ACC112 (cell line): ENCODE measurements at regions not wholly inside any gene's neighbourhood (a gene's known extent, or its start where the extent isn't known, plus 50 kb on each side); places are given as distances from the start of the nearest gene placed in this dataset.

ENCODE experiments used
- H2AFZ ChIP-seq: fragments of 200-600 bp; sonication (generic); one replicate; pipeline ENCODE4 v1.6.0; 2017; ENCODE audit warnings: antibody characterized with exemption, low read length; ENCODE audit not compliant: unreplicated experiment
- H3K27ac ChIP-seq: fragments of 200-600 bp; sonication (generic); 2 replicates; pipeline ENCODE4 v1.5.1; 2014; ENCODE audit warnings: low read depth, mild to moderate bottlenecking, antibody characterized with exemption, low read length, moderate library complexity
- H3K27me3 ChIP-seq: fragments of 200-600 bp; sonication (generic); 2 replicates; pipeline ENCODE4 v1.6.1; 2014; ENCODE audit warnings: mild to moderate bottlenecking, antibody characterized with exemption, low read length, moderate library complexity, mixed read lengths; ENCODE audit not compliant: insufficient read depth
- H3K36me3 ChIP-seq: fragments of 200-600 bp; sonication (generic); 2 replicates; pipeline ENCODE4 v1.6.1; 2016; ENCODE audit warnings: mild to moderate bottlenecking, antibody characterized with exemption, low read length, moderate library complexity, mixed read lengths; ENCODE audit not compliant: insufficient read depth
- H3K4me1 ChIP-seq: fragments of 200-600 bp; sonication (generic); one replicate; pipeline ENCODE4 v1.6.1; 2016; ENCODE audit warnings: low read length, mixed read lengths; ENCODE audit not compliant: insufficient read depth, unreplicated experiment, control insufficient read depth
- H3K4me3 ChIP-seq: fragments of 200-600 bp; sonication (generic); 2 replicates; pipeline ENCODE4 v1.5.1; 2014; ENCODE audit warnings: mild to moderate bottlenecking, low read depth, low read length
- H3K79me2 ChIP-seq: fragments of 200-600 bp; sonication (generic); one replicate; pipeline ENCODE4 v1.6.0; 2016; ENCODE audit warnings: low read length; ENCODE audit not compliant: control insufficient read depth, unreplicated experiment, insufficient read depth

- no peak overlapping the region for H3K4me3 ChIP-seq
- no peaks in the 10 kb centered on the region for H3K27me3 ChIP-seq
- H2AFZ ChIP-seq: no peak overlapping the region
- no peak overlapping the region for H3K27ac ChIP-seq
- no peaks in the 10 kb centered on the region for H3K36me3 ChIP-seq
- no peaks in the 10 kb centered on the region for H3K79me2 ChIP-seq
- peaks cover 2% of the 10 kb centered on the region for H3K4me1 ChIP-seq
Measured at GRCh38 chr2:23268467-23269263, 116.3 kb upstream of the KLHL29 start.

GRCh38 chr2:23269747-23270146 is 115.2 kb upstream of the KLHL29 start:
- H3K4me3 ChIP-seq: no peak overlapping the region
- H3K27ac ChIP-seq: no peak overlapping the region
- H2AFZ ChIP-seq: no peak overlapping the region
- peaks cover 6% of the 10 kb centered on the region for H3K4me1 ChIP-seq
- no peaks in the 10 kb centered on the region for H3K79me2 ChIP-seq
- no peaks in the 10 kb centered on the region for H3K36me3 ChIP-seq
- H3K27me3 ChIP-seq: no peaks in the 10 kb centered on the region

- Histone ChIP-seq H3K4me1 (peaks cover 6% of the 10 kb centered on the region), H3K27me3 (no peaks in the 10 kb centered on the region), H2AFZ (no peak overlapping the region), H3K27ac (no peak overlapping the region), H3K4me3 (no peak overlapping the region), H3K36me3 (no peaks in the 10 kb centered on the region), H3K79me2 (no peaks in the 10 kb centered on the region)
Measured at GRCh38 chr2:23270810-23271209, 114.2 kb upstream of the KLHL29 start.

GRCh38 chr2:23271230-23271629 is 113.7 kb upstream of the KLHL29 start:
- H3K4me3 ChIP-seq: no peak overlapping the region
- no peak overlapping the region for H3K27ac ChIP-seq
- no peaks in the 10 kb centered on the region for H3K79me2 ChIP-seq

GRCh38 chr2:23273786-23274185 is 111.2 kb upstream of the KLHL29 start:
- Histone ChIP-seq H3K27me3 (no peaks in the 10 kb centered on the region; the same call in 1 of the 2 replicates), H3K4me1 (peaks cover 6% of the 10 kb centered on the region), H3K36me3 (no peaks in the 10 kb centered on the region), H3K27ac (no peak overlapping the region), H3K79me2 (no peaks in the 10 kb centered on the region), H2AFZ (no peak overlapping the region), H3K4me3 (no peak overlapping the region)

More at GRCh38 chr2:23271230-23271629, 113.7 kb upstream of the KLHL29 start:
- H3K36me3 ChIP-seq: no peaks in the 10 kb centered on the region
- H3K27me3 ChIP-seq: no peaks in the 10 kb centered on the region
- no peak overlapping the region for H2AFZ ChIP-seq
- peaks cover 6% of the 10 kb centered on the region for H3K4me1 ChIP-seq

GRCh38 chr2:23280401-23280800 is 104.6 kb upstream of the KLHL29 start:
- H3K79me2 ChIP-seq: no peaks in the 10 kb centered on the region
- H3K4me3 ChIP-seq: no peak overlapping the region
- H3K27me3 ChIP-seq: no peaks in the 10 kb centered on the region; the same call in 1 of the 2 replicates
- H3K4me1 ChIP-seq: no peaks in the 10 kb centered on the region
- no peaks in the 10 kb centered on the region for H3K36me3 ChIP-seq
- H2AFZ ChIP-seq: no peak overlapping the region
- no peak overlapping the region for H3K27ac ChIP-seq

GRCh38 chr2:23283653-23284052 is 101.3 kb upstream of the KLHL29 start:
- no peak overlapping the region for H3K27ac ChIP-seq
- no peak overlapping the region for H3K4me3 ChIP-seq
- H2AFZ ChIP-seq: no peak overlapping the region
- H3K79me2 ChIP-seq: no peaks in the 10 kb centered on the region
- no peaks in the 10 kb centered on the region for H3K36me3 ChIP-seq
- H3K27me3 ChIP-seq: no peaks in the 10 kb centered on the region; the same call in 1 of the 2 replicates
- H3K4me1 ChIP-seq: peaks cover 13% of the 10 kb centered on the region

- Histone ChIP-seq H2AFZ (no peak overlapping the region), H3K4me1 (peaks cover 13% of the 10 kb centered on the region), H3K79me2 (no peaks in the 10 kb centered on the region), H3K36me3 (no peaks in the 10 kb centered on the region), H3K27me3 (no peaks in the 10 kb centered on the region), H3K27ac (no peak overlapping the region), H3K4me3 (no peak overlapping the region)
Measured at GRCh38 chr2:23285091-23285800, 99.7 kb upstream of the KLHL29 start.

GRCh38 chr2:23286031-23286757 is 98.8 kb upstream of the KLHL29 start:
- Histone ChIP-seq H3K27me3 (no peaks in the 10 kb centered on the region), H3K36me3 (no peaks in the 10 kb centered on the region), H3K4me1 (peaks cover 13% of the 10 kb centered on the region), H3K4me3 (peak overlapping the region; percentile 33; the same call in 1 of the 2 replicates), H2AFZ (no peak overlapping the region), H3K79me2 (no peaks in the 10 kb centered on the region), H3K27ac (peak overlapping the region; percentile 29; the same call in 1 of the 2 replicates)
